Neural progenitor cell (in vitro differentiated cells): ENCODE measurements at regions not wholly inside any gene's neighbourhood (a gene's known extent, or its start where the extent isn't known, plus 50 kb on each side); places are given as distances from the start of the nearest gene placed in this dataset.

Experiments
- DNase-seq: peaks from one replicate; pipeline ENCODE4 v3.0.0-alpha.2; 2016; ENCODE audit warnings: low spot score
- H2AFZ ChIP-seq: fragments of 200-600 bp; sonication (generic); replicated peaks from 2 replicates; pipeline ENCODE4 v1.6.1; 2016; ENCODE audit warnings: antibody characterized with exemption
- H3F3A ChIP-seq: fragments of 200-600 bp; sonication (generic); 2 replicates; pipeline ENCODE4 v1.6.1; 2016; ENCODE audit warnings: antibody characterized with exemption, low read depth
- H3K27ac ChIP-seq: fragments of 200-600 bp; sonication (generic); 2 replicates; pipeline ENCODE4 v1.5.1; 2016; ENCODE audit warnings: mild to moderate bottlenecking
- H3K27me3 ChIP-seq: fragments of 200-600 bp; sonication (generic); 2 replicates; pipeline ENCODE4 v1.6.1; 2016; ENCODE audit warnings: mild to moderate bottlenecking, moderate library complexity
- H3K36me3 ChIP-seq: fragments of 200-600 bp; sonication (generic); 2 replicates; pipeline ENCODE4 v1.5.1; 2016
- H3K4me1 ChIP-seq: fragments of 200-600 bp; sonication (generic); 2 replicates; pipeline ENCODE4 v1.6.1; 2016; ENCODE audit warnings: mixed run types
- H3K4me2 ChIP-seq: fragments of 200-600 bp; sonication (generic); 2 replicates; pipeline ENCODE4 v1.6.1; 2016
- H3K4me3 ChIP-seq: fragments of 200-600 bp; sonication (generic); 2 replicates; pipeline ENCODE4 v1.5.1; 2016
- H3K79me2 ChIP-seq: fragments of 200-600 bp; sonication (generic); 2 replicates; pipeline ENCODE4 v1.6.1; 2016; ENCODE audit warnings: low read depth
- H3K9ac ChIP-seq: fragments of 200-600 bp; sonication (generic); 2 replicates; pipeline ENCODE4 v1.6.1; 2016
- H3K9me3 ChIP-seq: fragments of 200-600 bp; sonication (generic); 2 replicates; pipeline ENCODE4 v1.5.1; 2016; ENCODE audit warnings: low read depth
- H4K20me1 ChIP-seq: fragments of 200-600 bp; sonication (generic); 2 replicates; pipeline ENCODE4 v1.6.1; 2016; ENCODE audit warnings: low read depth
- H3K27ac Mint-ChIP-seq: 3 replicates; pipeline ENCODE4 v1.8.0; 2021; ENCODE audit warnings: mixed read lengths
- H3K27me3 Mint-ChIP-seq: 2 replicates; pipeline ENCODE4 v1.8.0; 2022; ENCODE audit warnings: low read depth, mild to moderate bottlenecking, inconsistent platforms, moderate library complexity, mixed read lengths; ENCODE audit not compliant: insufficient read depth
- H3K36me3 Mint-ChIP-seq: 3 replicates; pipeline ENCODE4 v1.8.0; 2021; ENCODE audit warnings: mixed read lengths
- H3K4me1 Mint-ChIP-seq: 3 replicates; pipeline ENCODE4 v1.8.0; 2021; ENCODE audit warnings: mixed read lengths
- H3K4me3 Mint-ChIP-seq: 3 replicates; pipeline ENCODE4 v1.8.0; 2021; ENCODE audit warnings: mild to moderate bottlenecking, moderate library complexity, mixed read lengths
- H3K9me3 Mint-ChIP-seq: 3 replicates; pipeline ENCODE4 v1.8.0; 2020; ENCODE audit warnings: mixed read lengths
- EZH2 ChIP-seq: fragments of 200-600 bp; sonication (generic); IDR thresholded peaks from 2 replicates; pipeline ENCODE4 v1.6.1; 2017; ENCODE audit warnings: antibody characterized with exemption, mild to moderate bottlenecking, moderate library complexity
- EZH2phosphoT487 ChIP-seq: fragments of 200-600 bp; sonication (generic); IDR thresholded peaks from 2 replicates; pipeline ENCODE4 v1.6.1; 2017; ENCODE audit warnings: antibody characterized with exemption
- TF ChIP-seq, protein P1 (sequence below): fragments of 200-600 bp; sonication (generic); IDR thresholded peaks from 2 replicates; pipeline ENCODE4 v1.5.1; 2017; ENCODE audit warnings: antibody characterized with exemption, mild to moderate bottlenecking

- no peaks in the 10 kb centered on the region for H3K4me1 Mint-ChIP-seq
- H3K4me3 Mint-ChIP-seq, result no peak overlapping the region
- H4K20me1 ChIP-seq, result no peaks in the 10 kb centered on the region
- no peak overlapping the region for H3K4me3 ChIP-seq
- H2AFZ ChIP-seq, result no peak overlapping the region
- H3K36me3 Mint-ChIP-seq, result no peaks in the 10 kb centered on the region
- no peak overlapping the region for H3K27ac ChIP-seq
- no peak overlapping the region for H3K27ac Mint-ChIP-seq
- no peak for DNase-seq
- no peak overlapping the region for H3K9ac ChIP-seq
- H3K27me3 Mint-ChIP-seq, result no peaks in the 10 kb centered on the region
- no peaks in the 10 kb centered on the region for H3K9me3 Mint-ChIP-seq
- no peaks in the 10 kb centered on the region for H3K36me3 ChIP-seq
- H3K4me1 ChIP-seq, result no peaks in the 10 kb centered on the region
- H3K4me2 ChIP-seq, result no peak overlapping the region
- H3K9me3 ChIP-seq, result no peaks in the 10 kb centered on the region
- TF ChIP-seq, protein P1, sequence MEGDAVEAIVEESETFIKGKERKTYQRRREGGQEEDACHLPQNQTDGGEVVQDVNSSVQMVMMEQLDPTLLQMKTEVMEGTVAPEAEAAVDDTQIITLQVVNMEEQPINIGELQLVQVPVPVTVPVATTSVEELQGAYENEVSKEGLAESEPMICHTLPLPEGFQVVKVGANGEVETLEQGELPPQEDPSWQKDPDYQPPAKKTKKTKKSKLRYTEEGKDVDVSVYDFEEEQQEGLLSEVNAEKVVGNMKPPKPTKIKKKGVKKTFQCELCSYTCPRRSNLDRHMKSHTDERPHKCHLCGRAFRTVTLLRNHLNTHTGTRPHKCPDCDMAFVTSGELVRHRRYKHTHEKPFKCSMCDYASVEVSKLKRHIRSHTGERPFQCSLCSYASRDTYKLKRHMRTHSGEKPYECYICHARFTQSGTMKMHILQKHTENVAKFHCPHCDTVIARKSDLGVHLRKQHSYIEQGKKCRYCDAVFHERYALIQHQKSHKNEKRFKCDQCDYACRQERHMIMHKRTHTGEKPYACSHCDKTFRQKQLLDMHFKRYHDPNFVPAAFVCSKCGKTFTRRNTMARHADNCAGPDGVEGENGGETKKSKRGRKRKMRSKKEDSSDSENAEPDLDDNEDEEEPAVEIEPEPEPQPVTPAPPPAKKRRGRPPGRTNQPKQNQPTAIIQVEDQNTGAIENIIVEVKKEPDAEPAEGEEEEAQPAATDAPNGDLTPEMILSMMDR, result no peak
- TF ChIP-seq EZH2phosphoT487 (no peak), EZH2 (no peak)
- H3K79me2 ChIP-seq, result no peaks in the 10 kb centered on the region
- H3K27me3 ChIP-seq, result no peaks in the 10 kb centered on the region
- H3F3A ChIP-seq, result no peaks in the 10 kb centered on the region
These were observed 306.0 kb upstream of the GBE1 start for GRCh38 chr3:82067420-82067819.

DNA sequence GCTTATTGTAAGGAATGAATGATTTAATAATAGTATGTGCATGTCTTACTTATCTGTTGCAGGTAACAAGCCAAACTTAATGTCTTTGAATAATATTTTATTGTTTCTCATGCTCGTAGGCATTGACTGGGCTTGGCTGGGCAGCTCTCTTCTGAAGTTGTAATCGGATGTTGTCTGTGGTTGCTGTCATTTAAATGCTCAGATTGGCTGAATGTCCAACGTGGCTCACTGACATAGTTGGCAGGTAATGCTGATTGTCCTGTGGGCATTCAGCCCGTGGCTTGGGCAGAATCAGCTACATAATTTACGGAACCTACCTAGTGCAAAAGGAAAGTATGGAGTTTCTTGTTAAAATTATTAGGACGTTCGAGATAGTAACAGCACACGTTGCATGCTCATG lies 297.4 kb upstream of the GBE1 start:
- no peaks in the 10 kb centered on the region for H3K9me3 Mint-ChIP-seq
- Histone ChIP-seq H3K4me1 (peaks cover 6% of the 10 kb centered on the region), H2AFZ (no peak overlapping the region), H4K20me1 (no peaks in the 10 kb centered on the region), H3K9ac (no peak overlapping the region), H3K79me2 (no peaks in the 10 kb centered on the region), H3K36me3 (no peaks in the 10 kb centered on the region), H3K9me3 (no peaks in the 10 kb centered on the region), H3K4me2 (no peak overlapping the region), H3K27ac (no peak overlapping the region), H3K4me3 (no peak overlapping the region), H3K27me3 (no peaks in the 10 kb centered on the region), H3F3A (no peaks in the 10 kb centered on the region)
- H3K27me3 Mint-ChIP-seq, result no peaks in the 10 kb centered on the region
- TF ChIP-seq EZH2phosphoT487 (no peak), EZH2 (no peak)
- TF ChIP-seq, protein P1, result no peak
- no peaks in the 10 kb centered on the region for H3K36me3 Mint-ChIP-seq
- H3K27ac Mint-ChIP-seq, result no peak overlapping the region
- H3K4me3 Mint-ChIP-seq, result no peak overlapping the region
- H3K4me1 Mint-ChIP-seq, result no peaks in the 10 kb centered on the region
- no peak for DNase-seq

DNA sequence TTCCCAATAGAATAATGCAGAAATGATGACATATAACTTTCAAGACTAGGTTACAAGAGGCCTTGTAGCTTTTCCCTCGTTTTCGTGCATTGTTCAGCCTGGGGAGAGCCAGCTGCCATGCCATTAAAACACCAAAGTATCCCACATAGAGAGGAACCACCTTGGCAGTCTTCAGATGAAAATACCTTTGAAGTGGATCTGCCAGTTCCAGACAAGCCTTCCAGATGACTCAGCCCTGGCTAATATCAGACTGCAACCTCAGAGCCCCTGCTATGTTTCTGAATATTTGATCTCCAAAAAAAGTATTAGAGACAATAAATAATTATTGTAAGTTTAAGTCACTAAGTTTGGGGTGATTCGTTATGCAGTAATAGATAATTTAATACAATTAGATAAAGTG lies 294.3 kb upstream of the GBE1 start:
- Mint-ChIP-seq H3K36me3 (no peaks in the 10 kb centered on the region), H3K27me3 (no peaks in the 10 kb centered on the region), H3K4me3 (no peak overlapping the region), H3K9me3 (no peaks in the 10 kb centered on the region), H3K4me1 (no peaks in the 10 kb centered on the region), H3K27ac (no peak overlapping the region)
- Histone ChIP-seq H3K36me3 (no peaks in the 10 kb centered on the region), H3K4me1 (peaks cover 6% of the 10 kb centered on the region), H3K27ac (no peak overlapping the region), H4K20me1 (no peaks in the 10 kb centered on the region), H3K4me2 (no peak overlapping the region), H3K4me3 (no peak overlapping the region), H3K9ac (no peak overlapping the region), H3K9me3 (no peaks in the 10 kb centered on the region), H3K79me2 (no peaks in the 10 kb centered on the region), H3F3A (no peaks in the 10 kb centered on the region), H3K27me3 (no peaks in the 10 kb centered on the region), H2AFZ (no peak overlapping the region)
- TF ChIP-seq, protein P1, result no peak
- TF ChIP-seq EZH2phosphoT487, result no peak
- TF ChIP-seq EZH2, result no peak
- DNase-seq, result no peak

GRCh38 chr3:82054849-82055248 lies 293.4 kb upstream of the GBE1 start:
- Mint-ChIP-seq H3K4me1 (no peaks in the 10 kb centered on the region), H3K4me3 (no peak overlapping the region), H3K27ac (no peak overlapping the region), H3K36me3 (no peaks in the 10 kb centered on the region), H3K27me3 (no peaks in the 10 kb centered on the region), H3K9me3 (no peaks in the 10 kb centered on the region)
- H3K4me1 ChIP-seq, result peaks cover 6% of the 10 kb centered on the region
- DNase-seq, result no peak
- H3K36me3 ChIP-seq, result no peaks in the 10 kb centered on the region
- no peaks in the 10 kb centered on the region for H3F3A ChIP-seq
- H3K9ac ChIP-seq, result no peak overlapping the region
- H4K20me1 ChIP-seq, result no peaks in the 10 kb centered on the region
- no peaks in the 10 kb centered on the region for H3K79me2 ChIP-seq
- no peak overlapping the region for H2AFZ ChIP-seq
- TF ChIP-seq, protein P1, result no peak
- TF ChIP-seq EZH2phosphoT487 (no peak), EZH2 (no peak)
- H3K4me2 ChIP-seq, result no peak overlapping the region
- no peak overlapping the region for H3K27ac ChIP-seq
- no peak overlapping the region for H3K4me3 ChIP-seq
- no peaks in the 10 kb centered on the region for H3K9me3 ChIP-seq
- no peaks in the 10 kb centered on the region for H3K27me3 ChIP-seq
